NCI-H128 (cell line): ENCODE measurements at regions not wholly inside any gene's neighbourhood (a gene's known extent, or its start where the extent isn't known, plus 50 kb on each side); places are given as distances from the start of the nearest gene placed in this dataset.
"Not testable (repeated sequence)": the region's sequence is repeated elsewhere in the genome, so short reads cannot be mapped to it uniquely, and the experiment has no call there.

Source experiments
- DNase-seq: peaks from one replicate; lab custom pipeline; 2025; ENCODE audit not compliant: unreplicated experiment; lab: John Stamatoyannopoulos, UW

GRCh38 chr15:92820236-92821021 is 79.7 kb upstream of the CHD2 start:
- peak; percentile 78 for DNase-seq

- DNase-seq, result peak; percentile 55
These were observed 78.5 kb upstream of the CHD2 start for GRCh38 chr15:92821491-92822116.

GRCh38 chr15:92822216-92823144 is 77.6 kb upstream of the CHD2 start:
- DNase-seq, result no peak

- no peak for DNase-seq
These were observed 74.1 kb upstream of the CHD2 start for GRCh38 chr15:92825985-92826384.

- not testable (repeated sequence) for DNase-seq
These were observed 72.1 kb upstream of the CHD2 start for GRCh38 chr15:92827991-92828390.

GRCh38 chr15:92829875-92830274 is 70.2 kb upstream of the CHD2 start:
- DNase-seq, result no peak

GRCh38 chr15:92831336-92831654 is 68.8 kb upstream of the CHD2 start:
- DNase-seq, result no peak

- peak; percentile 86 for DNase-seq
These were observed 68.3 kb upstream of the CHD2 start for GRCh38 chr15:92831655-92832328.

GRCh38 chr15:92833106-92833433 is 67.1 kb upstream of the CHD2 start:
- DNase-seq, result no peak

- DNase-seq, result no peak
These were observed 66.4 kb upstream of the CHD2 start for GRCh38 chr15:92833493-92834271.

- no peak for DNase-seq
These were observed 60.4 kb upstream of the CHD2 start for GRCh38 chr15:92839696-92840095.

- DNase-seq, result no peak
These were observed 60.0 kb upstream of the CHD2 start for GRCh38 chr15:92840149-92840548.

GRCh38 chr15:92843326-92843725 is 56.8 kb upstream of the CHD2 start:
- DNase-seq, result no peak

GRCh38 chr15:92843814-92844213 is 56.3 kb upstream of the CHD2 start:
- no peak for DNase-seq

GRCh38 chr15:92845126-92845508 is 55.0 kb upstream of the CHD2 start:
- DNase-seq, result no peak

- no peak for DNase-seq
These were observed 53.4 kb upstream of the CHD2 start for GRCh38 chr15:92846741-92847140.

GRCh38 chr15:92847841-92848240 is 52.3 kb upstream of the CHD2 start:
- no peak for DNase-seq

GRCh38 chr15:92848464-92848851 is 51.7 kb upstream of the CHD2 start:
- DNase-seq, result no peak

- DNase-seq, result no peak
These were observed 51.1 kb upstream of the CHD2 start for GRCh38 chr15:92848852-92849598.

GRCh38 chr15:92850218-92850617 is 49.9 kb upstream of the CHD2 start:
- DNase-seq, result not testable (repeated sequence)
